Heart left ventricle (tissue), 13 donors: ENCODE measurements at regions not wholly inside any gene's neighbourhood (a gene's known extent, or its start where the extent isn't known, plus 50 kb on each side); places are given as distances from the start of the nearest gene placed in this dataset.

ENCODE experiments used
- CTCF ChIP-seq, 12 donors: fragments of 200-600 bp; sonication (generic) in 4 of 12; IDR thresholded peaks; one replicate each; pipeline versions ENCODE4 v1.5.0 to v1.8.0; 2018 to 2022; ENCODE audit warnings: antibody characterized with exemption in 12 of 12, mild to moderate bottlenecking in 5 of 12
- POLR2A ChIP-seq, 2 donors: fragments of 450-650 bp; IDR thresholded peaks; one replicate each; pipeline ENCODE4 v1.6.1; 2017; ENCODE audit warnings: antibody characterized with exemption in 2 of 2, mild to moderate bottlenecking in 2 of 2, moderate library complexity in 2 of 2
- donor health status: ischemic (EF 13 %, LVEDD 7.1; RV severe dilation, severe dysfunction).
- donor health status: DM: no; HTN: yes; CAD: no.
- donor health status: DM: no; HTN: no; CAD: no.
- donor health status: ischemic (EF 25% LVEDD 6.9; RV normal size, moderate dysfunction).
- donor health status: ischemic (EF 25% LVEDD 5.7; RV mildly dilated, moderate dysfunction).
- donor health status: ischemic (EF 35%, LVEDD 5.7; RV mildly dilated, moderate dysfunction).
- donor health status: nonischemic (EF 11% LVEDD 7.7; RV severe dilation, severe dysfunction).
- donor health status: DM: yes; HTN: yes; CAD: no.
- donor health status: PGD.
- donor health status: ischemic (EF 29% LVEDD 5.4; RV normal size, mild dysfunction).
- donor health status: nonischemic (EF 23%, LVEDD 6.1; RV moderate dilation, normal function).

DNA sequence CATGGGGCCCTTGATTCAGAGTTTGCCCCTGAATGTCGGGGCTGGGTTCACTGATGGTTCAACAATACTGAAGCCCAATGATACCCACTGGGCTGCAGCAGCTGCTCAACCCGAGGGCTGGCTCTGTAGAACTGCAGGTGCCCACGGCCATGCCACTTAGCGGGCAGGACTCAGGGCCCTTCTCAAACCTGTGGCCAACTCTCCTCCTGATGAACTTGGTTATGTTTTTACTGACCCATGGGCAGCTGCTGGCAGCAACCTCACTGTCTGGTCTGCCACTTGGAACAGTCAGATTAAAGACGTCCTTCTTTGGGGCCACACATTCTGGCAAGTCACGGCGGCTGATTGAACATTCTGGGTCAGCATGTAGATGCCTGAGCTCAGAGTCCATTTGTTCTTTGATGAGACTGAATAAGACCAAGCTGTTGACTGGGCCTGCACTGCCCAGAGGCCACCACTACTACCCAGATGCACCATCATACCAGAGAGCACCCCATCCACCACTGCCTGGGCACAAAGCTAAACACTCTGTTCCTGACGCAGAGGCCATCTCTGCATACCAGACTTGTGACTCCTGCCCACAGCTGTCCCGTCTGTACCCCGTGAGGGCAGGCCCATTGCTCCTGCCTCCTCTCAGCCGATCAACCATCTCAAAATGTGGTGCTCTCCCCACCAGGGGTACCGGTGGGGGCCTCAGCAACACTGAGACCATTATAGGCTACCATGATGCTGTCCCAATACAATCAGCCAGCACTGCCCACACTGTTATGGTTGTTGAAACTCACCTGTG lies 67.8 kb downstream of the SHANK2 start:
- TF ChIP-seq CTCF (IDR thresholded peaks at IDR 0.05) (no peak), POLR2A (IDR thresholded peaks at IDR 0.05) (no peak)
